Esophagus muscularis mucosa (tissue), 3 donors: ENCODE measurements at regions not wholly inside any gene's neighbourhood (a gene's known extent, or its start where the extent isn't known, plus 50 kb on each side); places are given as distances from the start of the nearest gene placed in this dataset.

Experiments used
- CTCF ChIP-seq, 3 experiments: fragments of 200-600 bp in 2 of 3; fragments of 450-650 bp in 1 of 3; sonication (generic) in 2 of 3; IDR thresholded peaks; one replicate each; pipeline ENCODE4 v1.5.1; 2017 to 2019; ENCODE audit warnings: antibody characterized with exemption in 3 of 3, mild to moderate bottlenecking in 2 of 3, moderate library complexity in 1 of 3
- POLR2A ChIP-seq: fragments of 450-650 bp; IDR thresholded peaks from one replicate; pipeline ENCODE4 v1.6.1; 2017; ENCODE audit warnings: antibody characterized with exemption, moderate library complexity, mild to moderate bottlenecking, low read depth
- POLR2AphosphoS5 ChIP-seq, 2 donors: sonication (generic); formaldehyde crosslinking; IDR thresholded peaks; one replicate each; pipeline ENCODE4 v1.6.1; 2017; ENCODE audit warnings: antibody characterized with exemption in 2 of 2

- TF ChIP-seq CTCF (IDR thresholded peaks at IDR 0.05) (no peak), POLR2A (no peak), POLR2AphosphoS5 (IDR thresholded peaks at IDR 0.05) (no peak)
These were observed 820.1 kb upstream of the AMELY start for GRCh38 chrY:7731651-7732050.
